GM18519 (cell line): ENCODE measurements at regions not wholly inside any gene's neighbourhood (a gene's known extent, or its start where the extent isn't known, plus 50 kb on each side); places are given as distances from the start of the nearest gene placed in this dataset.

Experiments used
- ATAC-seq: cut with Tn5 transposase; IDR thresholded peaks from one replicate; pipeline ENCODE4 v1.9.1; 2021; ENCODE audit warnings: mild to moderate bottlenecking, moderate library complexity; ENCODE audit not compliant: unreplicated experiment, low FRiP score

DNA sequence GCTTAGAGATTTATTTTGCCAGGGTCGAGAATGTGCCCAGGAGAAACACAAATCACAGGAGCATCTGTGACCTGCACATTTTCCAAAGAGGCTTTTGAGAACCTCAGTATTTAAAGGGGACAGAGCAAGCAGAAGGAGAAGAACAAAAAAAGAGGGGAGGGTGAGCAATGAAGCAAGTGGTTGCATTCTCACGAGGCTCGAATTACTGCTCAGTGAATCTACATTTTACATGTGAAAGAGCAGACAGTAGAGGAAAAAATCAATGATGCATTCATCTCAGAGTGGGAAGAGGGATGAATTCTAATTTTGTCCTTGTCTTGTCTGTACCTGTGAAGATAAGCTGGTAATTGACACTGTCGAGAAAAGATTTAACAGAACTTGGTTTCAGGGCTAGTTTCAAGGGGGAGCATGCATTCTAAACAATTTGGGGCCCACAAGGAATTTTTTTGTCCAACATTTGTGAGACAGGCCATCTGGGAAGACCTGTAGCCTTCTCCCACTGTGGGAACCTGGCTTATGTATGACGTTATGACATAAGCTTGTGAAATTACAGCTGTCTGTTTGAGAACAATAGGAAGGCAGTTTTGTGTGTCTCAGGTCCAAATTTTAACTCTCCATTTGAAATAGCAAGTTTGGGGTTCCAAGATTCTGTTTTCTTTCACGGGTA is 855.1 kb downstream of the SLITRK5 start:
- ATAC-seq: no peak

DNA sequence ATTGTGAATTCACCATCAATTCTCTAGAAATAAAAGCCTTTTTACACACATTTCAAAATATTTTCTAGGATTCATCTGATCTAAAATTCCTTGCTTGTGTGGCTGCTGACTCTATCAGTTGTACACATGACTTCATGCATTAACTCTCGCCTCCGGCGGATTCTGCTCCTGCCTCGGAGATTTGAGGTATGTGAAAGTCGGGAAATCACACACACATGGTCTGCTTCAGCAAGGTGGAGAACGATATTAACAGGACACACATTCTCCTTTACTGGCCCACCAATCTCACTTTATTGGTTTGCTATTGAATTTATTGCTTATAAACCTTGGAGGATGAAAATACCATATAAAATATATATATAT is 855.7 kb downstream of the SLITRK5 start:
- ATAC-seq: no peak

DNA sequence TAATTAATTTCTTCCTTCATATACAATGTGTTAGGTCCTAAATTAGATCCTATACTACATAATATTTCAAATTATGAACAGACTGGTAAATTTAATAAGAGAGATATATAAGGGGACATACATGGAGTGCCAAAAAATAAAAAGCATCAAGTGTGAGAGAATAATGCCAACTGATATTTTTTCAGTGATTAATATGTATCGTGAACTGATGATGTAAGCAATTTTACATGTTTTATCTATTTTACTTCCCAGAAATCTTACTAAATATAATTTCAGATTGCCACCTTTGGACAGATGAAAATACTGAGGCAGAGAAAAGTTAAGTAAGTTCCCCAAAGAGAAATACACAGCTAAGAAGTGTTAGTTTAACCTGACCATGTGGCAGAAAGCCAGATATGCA is 870.8 kb downstream of the SLITRK5 start:
- ATAC-seq: no peak

DNA sequence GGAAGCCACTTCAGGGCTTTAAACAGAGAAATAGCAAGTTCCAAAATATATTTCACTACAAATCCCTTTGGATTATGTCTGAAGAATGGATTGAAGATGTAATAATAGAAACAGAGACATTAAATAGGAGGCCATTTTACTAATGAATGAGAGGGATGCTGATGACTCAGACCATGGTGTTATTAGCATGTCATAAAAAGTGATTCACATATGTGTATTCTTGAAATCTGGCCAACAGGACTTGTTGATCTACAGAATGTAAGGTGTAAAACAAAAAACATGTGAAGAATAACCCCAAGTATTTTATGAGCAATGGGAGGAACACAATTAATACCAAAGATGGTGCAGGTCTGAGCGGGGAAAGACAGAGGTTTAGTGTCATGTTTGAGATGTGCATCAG is 873.7 kb downstream of the SLITRK5 start:
- no peak for ATAC-seq

DNA sequence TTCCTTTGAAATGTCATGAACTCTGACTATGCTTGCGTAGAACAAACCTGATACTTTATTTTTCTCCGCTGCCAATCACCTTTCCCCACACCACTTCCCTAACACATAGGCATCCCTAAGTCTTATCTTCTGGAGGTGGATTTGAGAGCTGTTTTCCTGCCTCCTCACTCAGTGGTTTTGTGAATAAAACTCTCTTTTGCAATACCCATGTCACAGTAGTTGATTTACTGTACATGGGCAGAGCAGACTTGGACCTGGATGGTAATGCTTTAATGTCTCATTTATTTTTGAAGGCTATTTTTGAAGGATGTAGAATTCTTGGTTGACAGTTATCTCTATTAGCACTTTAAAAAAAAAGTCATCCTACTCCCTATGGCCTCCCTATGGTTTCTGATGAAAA is 881.8 kb downstream of the SLITRK5 start:
- no peak for ATAC-seq

DNA sequence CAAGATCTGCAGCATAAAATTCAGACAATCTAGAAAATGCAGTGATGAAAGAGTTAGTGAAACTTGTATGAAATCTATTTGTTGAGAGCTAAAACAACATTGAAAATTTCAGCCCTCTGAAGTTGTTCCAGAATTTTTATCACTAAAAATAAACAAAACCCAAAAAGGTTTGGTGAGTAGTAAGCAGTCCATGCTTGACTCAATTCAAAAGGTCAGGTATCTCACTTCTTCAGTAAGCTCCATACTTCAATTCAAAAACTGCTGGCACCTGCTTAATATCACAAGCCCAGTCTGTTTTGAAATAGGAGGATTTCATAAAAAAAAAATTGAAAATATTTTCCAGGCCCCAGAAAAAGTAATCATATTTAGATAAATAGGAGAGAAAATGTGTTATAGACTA is 894.4 kb downstream of the SLITRK5 start:
- ATAC-seq: no peak

DNA sequence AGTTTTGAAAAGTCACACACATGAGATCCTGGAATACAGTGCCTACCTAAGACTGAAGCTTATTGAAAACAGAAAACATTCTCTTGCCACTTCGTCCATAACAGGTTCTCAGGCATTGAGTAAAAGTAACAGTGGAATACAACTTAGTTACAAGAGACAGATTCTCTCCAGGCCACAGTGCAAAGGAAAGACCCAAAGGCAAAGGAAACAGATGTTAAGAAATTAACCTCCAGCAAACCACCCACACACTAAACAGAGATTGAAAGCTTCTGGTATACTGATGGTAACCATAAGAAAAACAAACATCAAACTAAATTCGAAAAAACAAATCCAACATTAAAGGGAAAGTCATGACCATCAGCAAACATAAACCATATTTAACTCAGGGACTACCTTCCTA is 914.7 kb downstream of the SLITRK5 start:
- no peak for ATAC-seq

DNA sequence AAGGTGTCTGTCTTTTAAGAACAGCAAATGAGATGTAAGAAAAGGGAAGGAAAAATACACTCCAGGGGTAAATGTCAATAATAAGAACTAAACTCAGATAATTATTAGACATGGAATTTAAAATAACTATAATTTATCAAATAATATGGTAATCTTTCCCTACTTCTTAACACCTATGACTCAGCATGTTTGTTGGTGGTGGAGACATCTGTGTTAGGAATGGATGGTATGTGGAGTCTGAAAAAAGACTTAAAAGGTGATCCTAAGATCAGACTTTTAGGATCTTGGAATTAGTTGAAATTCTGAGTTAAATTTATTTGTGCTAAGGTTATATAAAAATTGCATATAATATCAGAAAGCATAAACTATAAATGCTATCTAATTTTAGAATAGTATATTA is 915.1 kb downstream of the SLITRK5 start:
- no peak for ATAC-seq

DNA sequence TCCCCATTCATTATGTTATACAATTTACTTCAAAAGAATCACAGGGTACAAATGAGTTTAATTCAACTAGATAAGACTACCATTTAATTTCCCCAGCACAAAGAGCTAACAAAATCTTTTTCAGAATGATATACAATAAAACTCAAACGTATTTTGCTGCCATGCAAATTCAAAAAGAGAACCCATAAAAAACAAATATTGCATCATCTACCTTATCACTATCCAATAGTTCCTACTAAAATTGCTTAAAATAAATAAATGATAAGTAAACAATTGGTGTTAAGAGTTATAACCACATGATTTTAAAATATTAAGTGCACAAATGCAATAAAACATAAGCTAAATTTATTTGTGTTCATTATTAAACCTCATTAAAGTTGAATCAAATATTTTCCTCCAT is 919.4 kb downstream of the SLITRK5 start:
- no peak for ATAC-seq

DNA sequence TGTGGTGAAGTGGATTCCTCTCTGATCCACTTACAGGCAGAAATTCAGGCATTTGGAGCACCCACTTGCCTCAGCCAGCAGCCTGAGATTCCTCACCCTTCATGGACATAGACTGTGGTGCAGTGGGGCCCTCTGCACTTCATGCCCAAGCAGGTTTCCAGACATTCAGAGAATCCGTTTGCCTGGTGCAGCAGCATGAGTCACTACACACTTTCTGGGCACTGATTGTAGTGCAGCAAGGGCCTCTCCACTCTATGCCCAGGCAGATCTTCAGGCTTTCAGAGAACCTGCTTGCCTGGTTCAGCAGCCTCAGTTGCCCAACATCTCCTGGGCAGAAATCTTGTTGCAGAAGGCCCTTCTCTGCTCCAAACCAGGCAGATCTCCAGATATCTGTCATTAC is 920.9 kb downstream of the SLITRK5 start:
- ATAC-seq: no peak

DNA sequence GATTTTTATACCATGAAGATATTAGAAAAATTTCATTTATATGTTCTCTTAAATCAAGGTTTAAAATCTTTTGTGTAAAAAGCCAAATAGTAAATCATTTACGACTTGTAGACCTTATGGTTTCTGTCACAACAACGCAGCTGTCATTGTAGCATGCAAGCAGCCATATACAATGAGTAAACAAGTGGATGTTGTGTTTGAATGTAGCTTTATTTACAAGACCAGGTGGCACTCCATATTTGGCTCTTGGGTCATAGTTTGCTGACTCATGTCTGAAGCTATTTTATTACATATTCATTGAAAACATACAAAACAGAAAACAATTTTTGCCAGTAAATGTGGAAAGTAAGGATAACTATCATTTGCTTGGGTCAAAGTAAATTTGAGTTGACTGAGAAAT is 930.8 kb downstream of the SLITRK5 start:
- no peak for ATAC-seq

DNA sequence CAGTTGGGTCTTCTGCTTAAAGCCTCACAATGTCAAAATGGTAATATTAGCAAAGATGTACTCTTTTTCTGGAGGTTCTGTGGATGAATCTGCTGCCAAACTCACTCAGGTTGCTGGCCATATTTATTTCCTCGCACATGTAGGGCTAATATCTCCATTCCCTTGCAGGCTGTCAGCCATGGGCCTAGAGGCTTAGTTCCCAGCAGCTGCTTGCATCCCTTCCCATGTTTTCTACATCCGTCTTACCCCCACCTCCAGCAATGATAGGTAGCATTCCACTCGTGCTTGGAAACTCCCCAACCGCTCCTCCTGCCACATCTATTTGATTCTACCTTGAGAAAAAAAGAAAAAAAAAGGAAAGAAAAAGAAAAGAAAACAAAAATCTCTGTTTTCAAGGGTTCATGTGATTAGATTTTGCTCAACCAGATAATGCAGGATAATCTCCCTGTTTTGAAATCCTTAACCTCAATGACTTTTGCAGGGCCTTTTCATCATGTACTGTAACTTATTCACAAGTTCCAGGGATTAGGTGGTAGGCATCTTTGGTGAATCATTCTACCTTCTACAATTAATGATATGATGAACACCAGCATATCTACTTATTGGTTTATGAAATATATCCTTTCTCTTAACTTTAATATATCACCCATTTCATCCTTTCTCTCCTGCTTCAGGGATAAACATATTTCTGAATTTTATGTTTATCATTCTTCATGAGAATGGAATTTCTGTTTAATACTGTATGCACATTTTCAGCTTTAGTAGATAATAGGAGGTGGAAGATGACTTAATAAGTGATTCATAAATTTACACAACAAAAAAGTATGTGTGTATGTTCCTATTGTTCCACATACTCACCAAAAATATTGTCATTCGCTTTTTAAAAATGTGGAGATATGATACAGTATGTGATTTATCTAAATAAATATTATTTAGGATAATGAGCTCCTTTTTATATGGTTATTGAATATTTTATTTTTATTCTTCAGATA is 931.9 kb downstream of the SLITRK5 start:
- no peak for ATAC-seq

DNA sequence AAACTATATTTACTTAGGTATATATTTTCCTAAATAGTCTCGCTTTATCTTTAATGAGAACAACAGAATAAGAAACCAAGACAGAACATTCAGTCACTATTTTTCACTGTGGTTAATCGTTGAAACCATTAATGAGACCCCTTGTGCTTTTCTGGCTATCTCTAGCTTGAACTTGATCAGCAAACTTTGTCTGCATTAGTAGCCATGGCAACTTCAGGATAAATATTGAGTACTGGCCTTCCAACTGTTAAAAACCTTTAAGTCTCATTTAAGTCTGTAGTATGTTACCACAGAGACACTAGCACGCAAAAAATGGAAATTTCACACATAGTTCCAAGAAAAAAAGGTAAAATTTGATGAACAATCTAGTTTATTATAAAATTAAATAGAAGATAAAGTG is 946.0 kb downstream of the SLITRK5 start:
- ATAC-seq: no peak

DNA sequence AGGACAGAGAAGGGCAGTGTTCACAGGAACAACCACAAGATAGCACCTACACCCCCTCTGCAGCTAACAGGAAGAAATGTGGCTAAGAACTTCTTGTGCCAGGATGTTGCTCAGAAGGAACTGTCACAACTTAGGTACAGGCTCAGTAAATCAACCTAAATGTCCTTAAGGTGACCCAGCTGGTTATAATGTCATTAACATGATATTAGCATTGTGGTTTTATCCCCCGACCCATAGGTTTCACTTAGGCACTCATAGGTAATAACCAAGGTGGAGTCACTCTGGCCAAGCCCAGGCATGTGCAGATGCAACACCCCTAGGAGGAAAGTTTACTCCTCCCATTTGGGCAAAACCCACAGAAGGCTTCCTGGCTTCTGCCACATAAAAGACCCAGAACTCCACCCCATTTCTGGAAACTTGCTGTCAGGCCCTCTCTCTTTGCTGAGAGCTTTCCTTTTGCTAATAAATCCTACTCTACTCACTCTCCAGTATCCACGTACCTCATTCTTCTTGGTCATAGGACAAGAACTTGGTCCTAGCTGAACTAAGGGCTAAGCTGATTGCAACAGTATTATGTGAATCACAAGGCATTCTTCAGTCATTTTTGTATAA is 951.3 kb downstream of the SLITRK5 start:
- ATAC-seq: no peak

DNA sequence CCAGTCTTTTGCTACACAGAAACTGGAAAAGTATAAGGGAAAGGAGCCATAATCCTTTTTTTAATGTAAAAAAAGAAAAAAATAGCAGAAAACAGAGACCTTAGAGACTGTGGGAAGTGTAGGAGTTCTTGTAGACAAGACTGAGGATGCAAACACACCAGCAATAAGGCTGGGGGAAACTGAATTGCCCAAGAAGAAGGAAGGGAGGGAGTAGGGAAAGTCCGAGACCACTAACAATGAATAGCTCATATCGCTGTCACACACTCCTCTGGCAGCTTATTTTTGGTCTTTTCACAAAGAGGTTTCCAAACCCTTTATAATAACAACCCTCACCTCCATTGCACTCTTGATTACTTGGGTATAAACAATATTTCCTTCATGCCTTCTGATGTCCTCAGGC is 952.0 kb downstream of the SLITRK5 start:
- no peak for ATAC-seq

DNA sequence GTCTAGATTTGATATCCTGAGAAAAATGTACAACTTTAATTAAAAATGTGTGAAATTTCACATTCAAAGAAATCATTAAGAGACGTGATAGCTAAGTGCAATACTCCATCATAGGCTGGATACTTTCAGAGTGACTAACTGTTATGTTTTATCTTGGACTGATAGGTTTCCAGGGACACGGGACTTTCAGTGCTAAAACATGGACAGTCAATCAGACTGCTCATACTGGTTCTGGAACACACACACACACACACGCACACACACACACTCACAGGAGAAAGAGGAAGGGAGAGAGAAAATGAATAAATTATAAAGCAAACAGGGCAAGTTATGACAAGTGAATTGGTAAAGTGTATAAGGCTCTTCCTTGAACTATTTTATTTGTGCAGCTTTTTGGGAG is 955.9 kb downstream of the SLITRK5 start:
- ATAC-seq: no peak

DNA sequence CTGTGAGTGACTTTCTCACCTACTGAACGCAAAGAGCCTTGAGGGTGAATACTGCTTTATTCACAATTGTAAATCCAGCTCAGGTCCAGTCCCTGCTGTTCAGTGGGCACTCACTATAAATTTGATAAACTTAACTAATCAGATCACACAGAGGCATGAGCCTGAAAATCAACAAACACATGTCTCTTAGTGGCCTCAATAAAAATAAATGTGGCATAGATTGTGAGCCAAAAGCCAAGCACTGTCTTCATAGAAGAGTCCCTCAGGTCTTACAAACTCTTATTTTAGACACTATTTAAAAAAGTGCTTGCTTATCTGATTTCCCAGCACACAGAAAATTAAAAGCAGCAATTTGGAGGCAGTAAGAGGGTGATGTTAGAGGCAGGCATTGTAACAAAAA is 957.7 kb downstream of the SLITRK5 start:
- ATAC-seq: no peak

DNA sequence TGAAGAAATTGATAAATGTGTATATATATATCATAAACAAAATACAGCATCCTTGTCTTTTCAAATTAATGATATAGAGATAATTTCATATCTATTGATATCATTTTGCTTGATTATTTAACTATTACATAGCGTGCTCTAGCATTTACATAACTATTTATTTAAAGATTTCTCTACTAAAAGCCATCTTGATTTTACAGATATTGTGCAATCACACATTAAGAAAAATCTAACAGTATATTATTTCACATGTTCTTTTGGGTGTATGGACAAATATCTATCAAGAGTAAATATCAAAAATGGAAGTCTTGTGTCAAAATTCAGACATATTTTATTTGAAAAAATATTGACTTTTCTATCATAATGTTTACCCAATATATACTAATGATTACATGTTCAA is 966.8 kb downstream of the SLITRK5 start:
- no peak for ATAC-seq

DNA sequence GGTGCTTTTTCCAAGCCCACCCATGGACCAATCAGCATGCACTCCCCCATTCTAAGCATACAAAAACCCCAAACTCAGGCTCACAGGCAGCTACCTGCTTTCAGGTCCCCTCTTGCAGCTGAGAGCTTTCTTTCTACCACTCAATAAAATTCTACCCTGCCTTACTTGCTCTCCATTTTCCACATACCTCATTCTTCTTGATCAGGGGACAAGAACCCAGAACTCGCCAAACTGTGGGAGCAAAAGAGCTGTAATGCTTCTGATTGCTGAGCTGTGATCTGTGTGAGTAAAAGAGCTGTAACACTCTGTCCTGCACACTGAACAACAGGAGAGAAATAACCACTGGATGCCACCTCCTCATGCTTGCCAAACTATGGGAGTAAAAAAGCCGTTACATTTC is 972.1 kb downstream of the SLITRK5 start:
- no peak for ATAC-seq

DNA sequence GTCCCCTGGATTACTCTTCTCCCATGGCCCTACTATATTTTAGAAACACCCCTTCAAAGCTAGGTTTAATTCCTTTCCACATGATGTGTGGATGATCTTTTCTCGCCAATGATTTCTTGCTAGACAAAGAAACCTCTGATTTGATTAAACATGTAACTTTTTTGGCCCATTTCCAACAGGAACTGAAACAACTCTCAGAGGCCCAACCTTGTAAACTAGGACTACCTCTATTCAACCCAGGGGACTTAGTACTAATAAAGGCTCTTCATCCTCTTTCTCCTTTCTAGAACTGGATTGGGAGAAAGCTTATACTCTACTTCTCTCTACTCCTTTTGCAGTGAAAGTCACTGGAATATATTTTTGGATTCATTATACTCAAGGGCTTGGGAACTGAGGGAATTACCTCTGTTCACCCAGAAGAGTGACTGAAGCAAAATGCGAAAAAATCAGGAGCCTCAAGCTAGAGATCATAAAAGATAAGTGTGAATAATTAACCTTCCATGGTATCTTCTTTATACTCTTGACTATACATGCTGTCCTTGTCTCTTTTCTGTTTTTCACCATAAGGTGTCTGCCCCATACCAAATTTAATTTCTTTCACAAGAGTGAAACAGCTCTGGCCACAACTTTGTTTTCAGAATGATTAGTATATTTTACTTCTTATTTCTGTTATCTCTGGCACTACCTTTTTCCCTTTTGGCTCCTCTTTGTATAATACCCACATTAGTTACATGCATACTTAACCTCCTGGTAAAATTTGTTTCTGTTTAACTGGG is 977.6 kb downstream of the SLITRK5 start:
- no peak for ATAC-seq

DNA sequence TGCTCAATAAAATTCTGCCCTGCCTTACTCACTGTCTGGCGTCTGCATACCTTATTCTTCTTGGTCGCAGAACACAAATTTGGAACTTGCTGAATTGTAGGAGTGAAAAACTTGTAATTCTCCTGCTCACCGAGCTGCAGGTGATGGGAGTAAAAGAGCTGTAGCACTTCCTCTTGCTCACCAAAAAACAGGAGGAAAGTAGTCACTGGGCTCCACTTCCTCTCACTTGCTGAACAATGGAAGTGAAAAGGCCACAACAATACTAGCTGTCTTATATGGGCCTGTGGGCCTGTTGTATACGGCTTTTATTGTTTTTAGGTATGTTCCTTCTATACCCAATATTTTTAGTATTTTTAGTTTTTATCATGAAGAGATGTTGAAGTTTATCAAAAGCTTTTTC is 978.7 kb downstream of the SLITRK5 start:
- no peak for ATAC-seq
